ENCODE measurements at regions not wholly inside any gene's neighbourhood (a gene's known extent, or its start where the extent isn't known, plus 50 kb on each side); places are given as distances from the start of the nearest gene placed in this dataset.
A peak's percentile ranks its signal among the peaks of the same experiment; 100 is the strongest.

DNA sequence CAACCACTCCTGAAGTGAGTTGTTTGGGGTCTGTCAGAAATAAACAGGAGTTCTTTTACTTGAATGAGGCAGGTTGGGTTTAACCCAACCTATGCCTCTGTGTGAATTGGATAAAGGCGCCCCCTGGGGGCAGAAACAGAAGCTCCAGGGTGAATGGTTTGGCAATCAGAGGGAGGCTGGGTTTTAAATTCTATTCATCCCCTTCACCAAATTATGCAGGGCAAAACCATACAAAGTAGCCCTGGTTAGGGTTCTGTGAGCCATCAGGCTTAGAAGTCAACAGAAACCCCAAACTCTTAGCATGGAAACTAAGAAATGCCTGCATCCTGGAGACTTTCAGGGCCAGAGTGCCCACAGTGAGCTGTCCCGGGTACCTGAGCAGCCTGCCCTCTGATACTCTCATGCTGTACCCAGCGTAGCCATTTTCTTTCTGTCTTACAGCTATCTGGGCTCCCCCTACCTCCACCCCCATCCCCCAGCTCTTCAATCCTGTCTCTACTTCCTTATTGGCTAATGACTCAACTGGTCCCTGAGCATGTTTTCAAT, 241.5 kb downstream of the ICOS start:
- DNase-seq (ENCODE audit: low spot score), result peak; percentile 69

DNA sequence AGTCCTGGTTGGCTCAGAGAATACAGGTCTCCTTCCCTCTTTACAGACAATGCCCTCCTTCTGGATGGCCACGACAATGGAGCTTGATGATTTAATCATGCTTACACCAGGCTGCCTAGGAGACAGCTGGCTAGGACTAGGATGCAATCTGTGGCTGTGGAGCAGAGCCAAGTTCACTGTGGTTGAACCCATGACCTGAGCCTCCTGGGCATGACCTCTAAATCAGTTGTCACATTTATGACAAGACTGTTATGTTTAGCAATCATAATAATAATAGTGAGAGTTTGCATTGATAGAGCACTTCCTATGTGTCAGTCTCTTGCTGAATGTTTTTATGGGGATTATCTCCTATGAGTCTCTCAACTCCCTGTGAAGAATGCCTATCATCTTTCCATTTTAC, 244.1 kb downstream of the ICOS start:
- no peak for DNase-seq (ENCODE audit: low spot score)

- DNase-seq (ENCODE audit: low spot score), result no peak
Observed at GRCh38 chr2:204183608-204184007, 247.0 kb downstream of the ICOS start.

GRCh38 chr2:204184226-204184625, 247.7 kb downstream of the ICOS start:
- DNase-seq (ENCODE audit: low spot score), result no peak

DNA sequence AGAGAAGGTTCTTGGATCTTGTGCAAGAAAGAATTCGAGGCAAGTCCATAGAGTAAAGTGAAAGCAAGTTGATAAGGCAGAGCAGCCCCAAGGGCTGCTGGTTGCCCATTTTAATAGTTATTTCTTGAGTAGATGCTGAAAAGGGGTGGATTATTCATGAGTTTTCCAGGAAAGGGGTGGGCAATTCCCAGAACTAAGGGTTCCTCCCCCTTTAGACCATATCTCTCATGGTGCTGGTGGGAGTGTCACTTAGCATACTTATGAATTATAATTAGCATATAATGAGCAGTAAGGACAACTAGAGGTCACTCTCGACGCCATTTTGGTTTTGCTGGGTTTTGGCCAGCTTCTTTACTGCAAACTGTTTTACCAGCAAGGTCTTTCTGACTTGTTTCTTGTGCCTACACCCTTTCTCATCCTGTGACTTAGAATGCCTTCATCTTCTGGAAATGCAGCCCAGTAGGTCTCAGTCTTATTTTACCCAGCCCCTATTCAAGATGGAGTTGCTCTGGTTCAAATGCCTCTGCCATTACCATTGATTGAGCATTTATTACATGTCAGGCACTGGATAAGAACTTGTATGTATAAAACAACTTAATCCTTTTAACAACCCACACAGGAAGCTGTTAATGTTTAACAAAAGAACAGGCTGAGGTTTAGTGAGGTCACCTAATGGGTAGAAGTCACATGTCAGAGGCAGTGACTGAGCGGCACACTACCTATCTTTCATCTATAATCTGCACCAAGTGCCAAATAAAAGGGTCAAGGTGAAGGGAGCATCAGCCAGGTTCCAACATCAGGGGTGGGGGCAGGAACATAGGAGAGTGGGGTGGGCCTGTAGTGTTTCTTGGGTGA, 250.9 kb downstream of the ICOS start:
- no peak for DNase-seq (ENCODE audit: low spot score)

GRCh38 chr2:204191574-204191973, 255.0 kb downstream of the ICOS start:
- DNase-seq (ENCODE audit: low spot score), result no peak

DNA sequence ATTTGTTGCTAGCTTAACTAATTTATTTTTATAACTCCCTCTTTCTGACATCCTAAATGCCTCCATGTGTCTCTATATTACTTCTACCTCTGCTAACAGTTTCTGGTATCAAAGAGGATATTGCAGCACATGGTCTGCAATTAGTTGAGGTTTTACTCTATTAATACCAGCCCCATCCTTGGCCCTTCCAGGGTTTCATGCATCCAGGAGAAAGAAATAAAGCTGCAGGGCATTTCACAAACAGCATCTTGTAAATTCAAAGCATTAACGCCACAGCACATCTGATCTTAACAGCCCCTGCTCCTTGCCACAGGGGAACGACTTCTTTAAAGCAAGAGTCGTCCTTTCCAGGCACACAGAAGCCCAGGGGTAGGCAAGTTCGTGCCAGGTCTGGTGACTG, 258.9 kb downstream of the ICOS start:
- DNase-seq (ENCODE audit: low spot score), result no peak

GRCh38 chr2:204197336-204198005, 260.9 kb downstream of the ICOS start:
- DNase-seq (ENCODE audit: low spot score), result no peak

- DNase-seq (ENCODE audit: low spot score), result no peak
Observed at GRCh38 chr2:204199357-204199756, 262.8 kb downstream of the ICOS start.

DNA sequence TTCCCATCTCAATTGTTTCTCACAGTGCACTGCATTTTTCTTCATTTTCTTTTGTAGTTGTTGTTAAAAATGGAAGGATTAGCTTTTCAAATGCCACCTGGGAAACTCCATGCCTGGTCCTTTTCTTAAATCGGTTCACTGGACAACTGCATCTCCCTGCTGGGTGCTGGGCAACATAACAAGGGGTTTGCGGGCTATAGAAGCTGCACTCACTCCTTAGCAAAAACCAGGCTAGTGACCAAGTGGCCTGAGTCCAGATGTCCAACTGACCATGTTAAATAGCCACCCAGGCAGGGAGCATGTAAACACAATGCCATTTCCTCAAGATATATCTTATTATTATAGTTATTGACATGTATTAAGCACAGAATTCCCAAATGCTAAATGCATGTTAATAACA, 264.9 kb downstream of the ICOS start:
- DNase-seq (ENCODE audit: low spot score), result no peak

DNA sequence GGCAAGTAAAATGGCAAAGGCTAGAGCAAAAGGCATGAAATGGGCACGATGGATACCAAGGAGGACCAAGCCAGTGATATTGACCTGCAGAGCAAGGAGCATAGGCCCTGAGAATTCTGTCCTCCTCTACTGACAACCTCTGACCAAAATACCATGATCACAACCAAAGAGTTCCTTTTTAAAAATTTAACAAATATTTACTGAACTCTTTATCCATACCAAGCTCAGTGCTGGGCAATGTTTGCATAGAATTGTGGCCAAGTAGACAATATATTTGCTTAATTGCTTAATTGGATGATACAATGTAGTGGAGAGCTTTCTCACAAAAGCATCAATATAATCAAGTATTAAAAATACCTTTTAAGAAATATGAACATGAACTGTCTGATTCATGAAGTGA, 265.7 kb downstream of the ICOS start:
- DNase-seq (ENCODE audit: low spot score), result no peak

- no peak for DNase-seq (ENCODE audit: low spot score)
Observed at GRCh38 chr2:204203704-204204103, 267.1 kb downstream of the ICOS start.

DNA sequence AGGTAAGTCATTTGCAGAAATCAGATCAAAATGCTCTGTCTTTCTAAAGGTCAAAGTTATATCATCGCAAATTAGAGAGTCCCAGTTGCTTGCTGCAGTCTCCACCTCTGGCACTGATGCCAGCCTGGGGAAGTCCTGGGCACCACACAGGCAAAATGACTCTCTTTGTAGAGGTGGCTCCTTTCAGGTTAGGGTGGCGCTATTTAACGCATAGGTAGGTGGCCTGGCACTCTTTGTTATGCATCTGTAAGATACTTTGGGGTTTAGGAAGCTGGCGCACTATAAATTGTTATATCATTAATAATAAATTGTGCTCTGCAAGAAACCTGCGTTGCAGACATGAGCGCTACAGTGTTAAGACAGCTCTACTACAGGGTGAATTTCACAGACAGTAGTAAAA, 268.5 kb downstream of the ICOS start:
- no peak for DNase-seq (ENCODE audit: low spot score)

- DNase-seq (ENCODE audit: low spot score), result no peak
Observed at GRCh38 chr2:204205538-204205937, 269.0 kb downstream of the ICOS start.

GRCh38 chr2:204207866-204208265, 271.3 kb downstream of the ICOS start:
- DNase-seq (ENCODE audit: low spot score), result no peak

- no peak for DNase-seq (ENCODE audit: low spot score)
Observed at GRCh38 chr2:204213588-204213987, 277.0 kb downstream of the ICOS start.

DNA sequence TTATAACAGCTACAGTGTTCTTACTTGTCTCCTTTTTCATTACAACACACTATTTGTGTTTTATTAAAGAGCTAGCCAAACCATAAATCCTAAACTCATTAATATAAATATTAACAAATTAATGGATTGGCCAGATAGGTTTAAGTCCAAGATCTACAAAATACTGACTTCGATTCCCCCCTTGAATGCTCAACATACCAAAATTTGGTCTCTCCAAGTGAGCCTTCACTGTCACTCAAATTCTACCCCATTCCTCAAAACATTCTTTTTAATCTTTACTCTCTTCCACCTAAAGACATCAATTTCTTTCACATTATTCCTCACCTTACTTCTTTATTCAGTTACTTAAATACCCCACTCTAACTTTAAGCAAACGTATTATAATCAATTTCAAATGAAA, 281.5 kb downstream of the ICOS start:
- DNase-seq (ENCODE audit: low spot score), result no peak

DNA sequence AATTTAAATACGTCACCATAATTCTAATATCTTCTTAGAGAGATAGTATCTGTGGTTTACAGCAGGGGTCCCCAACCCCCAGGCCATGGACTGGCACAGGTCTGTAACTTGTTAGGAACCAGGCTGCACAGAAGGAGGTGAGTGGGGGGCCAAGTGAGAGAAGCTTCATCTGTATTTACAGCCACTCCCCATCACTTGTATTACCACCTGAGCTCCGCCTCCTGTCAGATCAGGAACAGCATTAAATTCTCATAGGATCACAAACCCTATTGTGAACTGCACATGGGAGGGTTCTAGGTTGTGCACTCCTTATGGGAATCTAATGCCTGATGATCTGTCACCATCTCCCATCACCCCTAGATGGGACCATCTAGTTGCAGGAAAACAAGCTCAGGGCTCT, 282.6 kb downstream of the ICOS start:
- DNase-seq (ENCODE audit: low spot score), result no peak

- DNase-seq (ENCODE audit: low spot score), result no peak
Observed at GRCh38 chr2:204220896-204221295, 284.3 kb downstream of the ICOS start.

DNA sequence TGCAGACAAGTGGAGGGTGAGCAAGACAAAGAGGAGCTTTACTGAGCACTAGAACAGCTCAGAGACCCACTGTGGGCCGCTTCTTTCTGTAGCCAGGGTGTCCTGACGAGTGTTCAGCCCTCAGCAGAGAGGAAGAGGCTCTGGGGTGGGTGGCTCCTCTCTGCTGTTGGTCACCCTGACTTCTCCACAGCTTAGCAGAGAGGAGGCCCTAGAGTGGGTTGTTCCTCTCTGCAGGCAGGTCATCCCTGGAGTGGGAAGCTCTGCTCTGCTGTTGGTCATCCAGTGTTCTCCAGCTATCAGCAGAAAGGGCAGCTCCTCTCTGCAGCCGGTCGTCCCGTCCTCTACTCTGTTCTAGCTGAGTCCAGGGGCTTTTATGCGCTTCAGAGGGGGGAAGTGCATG, 286.5 kb downstream of the ICOS start:
- DNase-seq (ENCODE audit: low spot score), result no peak

DNA sequence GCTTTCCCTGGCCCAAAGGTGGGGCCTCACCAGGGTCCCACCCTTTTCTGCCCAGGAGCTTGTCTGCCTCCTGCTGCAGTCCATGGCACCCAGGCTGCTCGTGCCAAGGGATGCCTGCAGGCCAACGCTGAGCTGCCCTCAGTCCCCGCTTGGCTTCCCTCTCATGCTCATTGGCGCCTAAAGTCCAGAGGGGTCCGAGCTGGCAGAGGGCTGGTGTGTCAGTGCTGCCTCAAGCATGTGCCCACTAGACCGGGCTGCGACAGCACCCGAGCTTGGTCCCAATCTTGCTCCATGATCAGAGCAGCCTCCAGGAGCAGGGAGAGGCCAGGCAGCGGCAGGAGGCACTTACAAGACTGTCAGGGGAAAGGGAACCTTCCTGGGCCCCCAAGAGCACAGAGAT, 287.0 kb downstream of the ICOS start:
- no peak for DNase-seq (ENCODE audit: low spot score)

DNA sequence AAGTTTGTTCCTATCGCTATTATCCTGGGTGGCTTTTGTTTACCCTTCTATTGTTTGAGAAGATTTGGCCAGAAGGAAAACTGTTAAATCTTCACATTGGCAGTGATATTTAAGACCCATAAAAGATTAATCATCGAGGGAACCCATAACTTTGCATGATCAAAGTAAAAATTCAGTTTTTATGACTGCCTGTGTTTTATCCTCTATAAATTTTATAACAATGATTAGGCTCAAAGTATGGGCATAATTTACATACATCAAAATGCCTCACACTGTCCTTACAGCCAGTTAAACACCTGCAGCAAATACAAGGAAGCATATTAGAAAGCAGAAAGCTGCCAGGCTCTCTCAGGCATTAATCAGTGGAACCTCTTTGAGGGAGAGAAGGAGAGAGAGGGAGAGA, 289.1 kb downstream of the ICOS start:
- no peak for DNase-seq (ENCODE audit: low spot score)

- DNase-seq (ENCODE audit: low spot score), result no peak
Observed at GRCh38 chr2:204226305-204226880, 289.8 kb downstream of the ICOS start.

All from activated CD4-positive, alpha-beta T cell treated with anti-CD3 and anti-CD28 coated beads, Interleukin-2, Interleukin-4, amounts not matched to agents 100 ng/mL and 50 ng/mL, durations not matched to agents 16 hours and 8 hours (primary cell).